ENCODE measurements at regions not wholly inside any gene's neighbourhood (a gene's known extent, or its start where the extent isn't known, plus 50 kb on each side); places are given as distances from the start of the nearest gene placed in this dataset.

DNA sequence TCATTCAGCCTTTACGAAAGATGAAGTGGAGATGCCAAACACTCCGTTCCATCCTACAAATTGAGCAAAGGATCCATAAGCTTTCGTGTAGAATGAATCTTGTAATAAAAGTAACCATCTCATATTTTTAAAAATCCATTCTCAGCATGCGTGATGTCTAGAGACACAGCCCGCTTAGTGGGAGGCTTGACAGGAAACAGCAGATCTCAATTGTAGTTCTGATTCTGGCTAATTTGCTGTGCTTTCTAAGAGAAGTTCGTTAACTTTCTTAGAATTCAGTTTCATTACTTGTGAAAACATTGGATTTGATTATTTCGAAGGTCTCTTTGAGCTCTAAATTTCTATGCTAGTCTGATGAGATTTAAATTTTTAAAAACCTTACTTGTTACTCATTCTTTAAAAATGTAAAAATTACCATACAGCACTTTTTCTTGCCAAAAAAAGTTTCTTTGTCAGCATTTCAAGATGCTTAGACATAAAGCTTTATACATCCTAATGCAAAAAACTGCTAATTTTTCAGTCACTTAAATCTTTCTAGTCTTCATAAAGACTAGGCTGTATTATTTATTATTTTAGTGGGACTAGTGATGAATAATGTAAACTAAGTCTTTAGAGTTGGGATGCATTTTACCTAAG is 66.9 kb upstream of the NEIL3 start:
- no peak overlapping the region for H3K27ac ChIP-seq (ENCODE audit: insufficient read depth, low read depth, low read length)
- no peaks in the 10 kb centered on the region for H3K9me1 ChIP-seq (replicated peaks; ENCODE audit: control insufficient read depth, extremely low read depth, insufficient read depth, low read length)
- no peaks in the 10 kb centered on the region for H3K36me3 ChIP-seq (ENCODE audit: control insufficient read depth in 2 of 2, extremely low read depth in 1 of 2, insufficient read depth in 2 of 2, low read length in 2 of 2)
- no peak for DNase-seq (ENCODE audit: low read depth, low spot score)
- H2AFZ ChIP-seq (ENCODE audit: low read depth, low read length): no peak overlapping the region
- H4K20me1 ChIP-seq (replicated peaks; ENCODE audit: control insufficient read depth, extremely low read depth, insufficient read depth, low read length): no peaks in the 10 kb centered on the region
- no peaks in the 10 kb centered on the region for H3K27me3 ChIP-seq (ENCODE audit: control insufficient read depth in 2 of 2, insufficient read depth in 2 of 2, low read length in 2 of 2)
- no peaks in the 10 kb centered on the region for H3K9me3 ChIP-seq (replicated peaks; ENCODE audit: control insufficient read depth, insufficient read depth, low read length)
- H3K4me1 ChIP-seq (ENCODE audit: control insufficient read depth, extremely low read depth, insufficient read depth, low read length): no peaks in the 10 kb centered on the region
- no peak for FAIRE-seq
- H3K4me3 ChIP-seq (replicated peaks in 1 of 3; ENCODE audit: insufficient read depth in 1 of 3, low read depth in 1 of 3, low read length in 3 of 3): no peak overlapping the region
- no peak overlapping the region for H3K9ac ChIP-seq (replicated peaks; ENCODE audit: extremely low read depth, insufficient read depth, low read length)
- ChIA-PET POLR2A (no interaction called here), CTCF (no interaction called here)
- intact Hi-C loops (cut with micrococcal nuclease): loop anchor here (10.0 kb wide), 1 partner anchor 188 kb away; no protein-coding TSS in a partner anchor
- no peaks in the 10 kb centered on the region for H3K79me2 ChIP-seq (ENCODE audit: control insufficient read depth, insufficient read depth, low read length)
- no peak overlapping the region for H3K4me2 ChIP-seq (ENCODE audit: insufficient read depth, low read length)
- TF ChIP-seq POLR2A (IDR thresholded peaks at IDR 0.05; ENCODE audit: low read depth, low read length): no peak
- TF ChIP-seq POLR2AphosphoS5 (IDR thresholded peaks at IDR 0.05; ENCODE audit: insufficient read depth, low read depth, low read length): no peak
- no peak for TF ChIP-seq FOS (IDR thresholded peaks at IDR 0.05; ENCODE audit: borderline replicate concordance, insufficient read depth, low read length)
- TF ChIP-seq MYC (IDR thresholded peaks at IDR 0.05; ENCODE audit: low read depth, low read length): no peak
- TF ChIP-seq, protein P1, sequence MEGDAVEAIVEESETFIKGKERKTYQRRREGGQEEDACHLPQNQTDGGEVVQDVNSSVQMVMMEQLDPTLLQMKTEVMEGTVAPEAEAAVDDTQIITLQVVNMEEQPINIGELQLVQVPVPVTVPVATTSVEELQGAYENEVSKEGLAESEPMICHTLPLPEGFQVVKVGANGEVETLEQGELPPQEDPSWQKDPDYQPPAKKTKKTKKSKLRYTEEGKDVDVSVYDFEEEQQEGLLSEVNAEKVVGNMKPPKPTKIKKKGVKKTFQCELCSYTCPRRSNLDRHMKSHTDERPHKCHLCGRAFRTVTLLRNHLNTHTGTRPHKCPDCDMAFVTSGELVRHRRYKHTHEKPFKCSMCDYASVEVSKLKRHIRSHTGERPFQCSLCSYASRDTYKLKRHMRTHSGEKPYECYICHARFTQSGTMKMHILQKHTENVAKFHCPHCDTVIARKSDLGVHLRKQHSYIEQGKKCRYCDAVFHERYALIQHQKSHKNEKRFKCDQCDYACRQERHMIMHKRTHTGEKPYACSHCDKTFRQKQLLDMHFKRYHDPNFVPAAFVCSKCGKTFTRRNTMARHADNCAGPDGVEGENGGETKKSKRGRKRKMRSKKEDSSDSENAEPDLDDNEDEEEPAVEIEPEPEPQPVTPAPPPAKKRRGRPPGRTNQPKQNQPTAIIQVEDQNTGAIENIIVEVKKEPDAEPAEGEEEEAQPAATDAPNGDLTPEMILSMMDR (IDR thresholded peaks at IDR 0.05; ENCODE audit: extremely low read depth in 1 of 2, insufficient read depth in 1 of 2, low read depth in 1 of 2, low read length in 2 of 2): no peak
- TF ChIP-seq GATA2 (IDR thresholded peaks at IDR 0.05; ENCODE audit: insufficient read depth, insufficient read length, low read depth, low read length): no peak
- no peak for TF ChIP-seq JUN (IDR thresholded peaks at IDR 0.05; ENCODE audit: borderline replicate concordance, insufficient read depth, insufficient read length, low read depth)
- TF ChIP-seq, protein P2, sequence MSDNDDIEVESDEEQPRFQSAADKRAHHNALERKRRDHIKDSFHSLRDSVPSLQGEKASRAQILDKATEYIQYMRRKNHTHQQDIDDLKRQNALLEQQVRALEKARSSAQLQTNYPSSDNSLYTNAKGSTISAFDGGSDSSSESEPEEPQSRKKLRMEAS (IDR thresholded peaks at IDR 0.05; ENCODE audit: insufficient read depth, insufficient read length): no peak
- TF ChIP-seq EZH2 (IDR thresholded peaks at IDR 0.05; ENCODE audit: borderline replicate concordance, low read depth, low read length, severe bottlenecking): no peak
- dilution Hi-C loops (cut with MboI; ENCODE audit: extremely low pct_ligation_motif_present, low sequenced_read_pairs): no loop called here
- no TSS peak for BruUV-seq (replicated peaks)
